ENCODE measurements at regions not wholly inside any gene's neighbourhood (a gene's known extent, or its start where the extent isn't known, plus 50 kb on each side); places are given as distances from the start of the nearest gene placed in this dataset.

- TF ChIP-seq POLR2A (IDR thresholded peaks at IDR 0.05; ENCODE audit: low read depth, low read length) (no peak), POLR2AphosphoS5 (IDR thresholded peaks at IDR 0.05; ENCODE audit: low read depth, low read length) (no peak), SPI1 (IDR thresholded peaks at IDR 0.05; ENCODE audit: low read depth, low read length) (no peak), TAF1 (IDR thresholded peaks at IDR 0.05; ENCODE audit: low read depth, low read length) (no peak), PAX5 (IDR thresholded peaks at IDR 0.05; ENCODE audit: insufficient read depth, low read length, severe bottlenecking) (no peak), POU2F2 (IDR thresholded peaks at IDR 0.05; ENCODE audit: low read depth, low read length) (no peak)
These were observed 183.9 kb downstream of the PTPRU start for GRCh38 chr1:29420202-29420601.
